ENCODE measurements at regions not wholly inside any gene's neighbourhood (a gene's known extent, or its start where the extent isn't known, plus 50 kb on each side); places are given as distances from the start of the nearest gene placed in this dataset.

DNA sequence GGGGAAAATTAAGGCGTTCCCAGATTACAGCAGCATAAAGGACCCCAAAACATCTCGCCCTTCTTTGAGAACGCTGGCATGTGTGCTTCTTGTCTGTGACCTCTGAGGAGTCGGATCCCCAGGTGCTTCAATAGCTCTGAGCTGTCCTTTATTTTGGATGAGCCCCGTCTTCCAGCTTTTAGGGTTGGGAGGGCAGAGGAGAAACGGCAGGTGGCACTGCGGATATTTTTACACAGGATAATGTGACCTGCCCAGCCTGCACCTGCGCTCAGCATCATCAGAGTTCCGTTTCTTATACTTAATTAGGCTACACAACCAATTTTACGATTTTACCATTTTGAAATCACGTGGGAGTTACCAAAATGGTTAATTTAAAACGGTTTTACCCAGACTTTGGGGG is 147.7 kb upstream of the RPS6KA2 start:
- DNase-seq (ENCODE audit: low read depth in 3 of 3), result no peak

DNA sequence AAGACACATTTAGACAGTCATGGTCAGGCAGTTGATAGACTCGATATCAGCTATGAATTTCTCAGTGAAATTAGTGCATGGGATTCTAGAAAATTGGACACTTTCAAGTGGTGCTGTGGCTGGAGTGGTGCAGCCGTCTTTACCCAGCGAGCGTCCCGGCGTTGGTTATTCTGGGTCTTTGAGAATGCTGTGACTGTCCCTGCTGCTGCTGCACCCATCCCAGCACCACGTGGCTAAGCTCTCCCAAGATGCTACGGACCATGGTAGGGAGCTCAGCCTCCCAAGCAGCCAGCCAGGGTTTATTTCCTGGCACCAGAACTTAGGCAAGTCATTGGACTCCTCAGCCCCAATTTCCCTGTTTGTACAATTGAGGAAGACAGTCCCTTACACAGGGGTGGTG is 147.2 kb upstream of the RPS6KA2 start:
- no peak for DNase-seq (ENCODE audit: low read depth in 3 of 3)

DNA sequence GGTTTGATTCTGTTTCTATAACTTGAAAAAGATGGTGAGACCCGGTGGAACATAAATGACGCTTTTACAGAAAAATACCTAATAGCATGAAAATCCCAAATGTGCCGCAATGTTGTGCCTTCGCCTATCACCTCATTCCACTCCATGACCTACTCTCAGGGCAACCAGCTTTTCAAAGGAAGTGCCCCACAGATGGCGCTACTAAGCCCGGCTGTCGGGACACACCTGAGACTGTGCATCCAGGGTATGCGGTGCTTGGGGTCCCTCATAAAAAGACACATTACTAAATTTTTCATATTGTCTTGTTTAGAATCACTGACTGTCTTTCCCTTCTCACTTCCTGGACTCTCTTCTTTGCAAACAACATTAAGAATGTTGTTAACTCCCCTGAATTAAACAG is 145.5 kb upstream of the RPS6KA2 start:
- DNase-seq (ENCODE audit: low read depth in 3 of 3), result no peak

- DNase-seq (ENCODE audit: low read depth in 3 of 3), result no peak
Measured at GRCh38 chr6:166771701-166772100, 144.7 kb upstream of the RPS6KA2 start.

GRCh38 chr6:166770216-166771116 is 143.4 kb upstream of the RPS6KA2 start:
- no peak for DNase-seq (ENCODE audit: low read depth in 3 of 3)

DNA sequence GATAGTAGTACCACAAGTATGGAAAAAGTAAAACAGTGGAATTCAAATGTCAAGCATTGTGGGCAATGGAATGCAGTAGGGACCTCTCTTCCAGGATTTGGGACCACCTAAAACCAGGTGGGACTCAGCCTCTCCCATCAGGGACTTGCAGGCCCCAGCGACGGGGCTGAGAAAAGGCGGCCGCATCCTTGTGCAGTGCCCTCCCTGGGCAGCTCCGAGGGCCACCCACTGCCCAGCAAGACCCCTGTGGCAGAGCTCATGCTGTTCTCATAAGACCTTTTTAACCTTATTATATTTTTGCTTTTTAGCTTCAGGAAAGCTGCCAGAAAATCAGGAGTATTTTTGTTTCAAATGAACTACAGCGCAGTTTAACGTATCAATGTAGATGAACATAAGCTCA is 142.6 kb upstream of the RPS6KA2 start:
- DNase-seq (ENCODE audit: low read depth in 3 of 3), result no peak

- DNase-seq (ENCODE audit: low read depth in 3 of 3), result no peak
Measured at GRCh38 chr6:166768761-166769160, 141.7 kb upstream of the RPS6KA2 start.

DNA sequence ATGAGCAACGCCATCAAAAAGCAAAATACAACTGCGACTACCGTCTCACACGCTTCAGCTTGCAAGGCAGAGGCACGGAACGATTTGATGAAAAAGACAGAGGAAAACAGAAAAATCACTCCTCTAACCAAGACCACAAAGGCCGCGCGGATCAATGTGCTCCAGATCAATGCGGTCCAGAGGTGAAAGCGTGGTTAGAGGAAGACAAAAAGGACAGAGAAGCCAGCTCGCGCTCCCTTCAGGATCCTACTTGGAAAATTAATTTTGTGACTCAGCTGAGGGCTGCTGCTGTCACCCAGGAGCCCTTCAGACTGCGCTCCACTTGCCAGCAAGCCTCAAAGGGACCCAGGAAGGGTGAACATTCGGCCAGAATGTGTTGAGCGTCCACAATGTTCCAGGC is 140.2 kb upstream of the RPS6KA2 start:
- DNase-seq (ENCODE audit: low read depth in 3 of 3), result no peak

GRCh38 chr6:166766769-166767168 is 139.7 kb upstream of the RPS6KA2 start:
- no peak for DNase-seq (ENCODE audit: low read depth in 3 of 3)

GRCh38 chr6:166765234-166765541 is 138.1 kb upstream of the RPS6KA2 start:
- DNase-seq (ENCODE audit: low read depth in 3 of 3), result no peak

- DNase-seq (ENCODE audit: low read depth in 3 of 3), result no peak
Measured at GRCh38 chr6:166764473-166765233, 137.6 kb upstream of the RPS6KA2 start.

DNA sequence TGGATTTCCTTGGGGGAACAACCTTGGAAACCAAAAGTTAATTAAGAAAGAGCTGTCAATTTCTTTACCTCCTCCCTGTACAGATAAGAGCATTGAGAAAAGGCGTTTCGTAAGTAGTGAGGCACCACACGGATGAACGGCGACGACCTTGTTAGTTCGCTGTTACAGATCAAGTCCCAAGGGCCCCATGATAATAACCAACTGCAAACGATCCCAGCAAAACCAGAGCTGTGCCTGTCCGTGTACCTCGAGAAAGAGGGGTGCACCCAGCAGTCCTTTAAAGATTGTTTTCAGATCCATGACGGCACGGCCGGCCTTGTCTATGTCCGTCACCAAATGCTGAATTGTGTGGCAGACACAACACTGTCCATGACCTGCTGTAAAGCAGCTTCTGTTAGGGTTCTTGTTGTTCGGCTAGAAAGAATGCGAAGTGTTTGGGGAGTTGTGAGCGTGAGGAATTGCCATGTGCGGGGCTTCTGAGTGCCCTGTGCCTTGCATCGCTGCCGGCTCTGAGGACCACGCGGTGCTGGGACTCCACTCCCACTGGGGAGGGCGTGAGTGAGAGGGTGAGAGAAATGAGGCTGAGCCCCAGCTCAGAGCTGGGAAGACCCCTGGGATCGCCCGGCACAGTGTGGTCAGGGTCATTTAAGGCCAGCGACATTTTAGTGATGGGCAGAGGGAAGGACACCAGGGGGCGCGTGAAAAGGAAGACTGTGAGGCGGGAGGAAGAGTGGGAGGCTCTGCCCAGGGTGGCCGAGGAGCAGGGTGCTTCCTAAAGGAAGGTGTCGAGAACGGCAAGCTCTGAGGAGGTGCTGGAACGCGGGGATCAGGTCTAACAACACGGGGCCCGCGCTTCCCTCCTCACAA is 136.8 kb upstream of the RPS6KA2 start:
- no peak for DNase-seq (ENCODE audit: low read depth in 3 of 3)

- no peak for DNase-seq (ENCODE audit: low read depth in 3 of 3)
Measured at GRCh38 chr6:166761801-166762200, 134.8 kb upstream of the RPS6KA2 start.

- DNase-seq (ENCODE audit: low read depth in 3 of 3), result peak; percentile 29 to 71 (median 66)
Measured at GRCh38 chr6:166760288-166760687, 133.2 kb upstream of the RPS6KA2 start.

DNA sequence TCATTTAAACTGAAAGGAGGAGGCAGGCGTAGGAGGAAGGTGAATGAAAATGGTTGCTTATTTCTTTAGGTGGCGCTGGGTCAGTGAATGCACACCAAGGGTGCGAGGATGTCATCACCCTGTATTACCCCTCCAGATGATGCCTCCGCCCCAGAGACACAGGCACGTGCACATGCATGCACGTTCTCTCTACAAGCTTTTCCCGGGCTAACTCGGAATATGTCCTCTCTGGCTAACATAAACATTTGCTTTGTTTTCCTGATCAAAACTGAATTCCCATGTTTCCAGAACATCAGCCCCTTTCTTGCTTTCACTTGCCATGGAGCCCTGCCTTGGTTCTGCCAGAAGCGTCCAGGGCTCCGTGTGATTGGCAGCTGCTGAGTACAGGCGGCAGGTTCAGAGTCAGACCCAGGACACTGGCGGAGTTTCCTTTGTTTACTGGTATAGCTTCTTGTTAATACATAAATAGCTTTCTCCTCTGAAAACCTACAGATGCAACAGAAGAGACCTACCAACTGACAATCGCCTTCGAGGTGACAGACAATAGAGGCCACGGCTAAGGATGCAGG is 131.2 kb upstream of the RPS6KA2 start:
- no peak for DNase-seq (ENCODE audit: low read depth in 3 of 3)

- peak in 1 of 3 donors; percentile 8 for DNase-seq (ENCODE audit: low read depth in 3 of 3)
Measured at GRCh38 chr6:166757232-166758135, 130.4 kb upstream of the RPS6KA2 start.

DNA sequence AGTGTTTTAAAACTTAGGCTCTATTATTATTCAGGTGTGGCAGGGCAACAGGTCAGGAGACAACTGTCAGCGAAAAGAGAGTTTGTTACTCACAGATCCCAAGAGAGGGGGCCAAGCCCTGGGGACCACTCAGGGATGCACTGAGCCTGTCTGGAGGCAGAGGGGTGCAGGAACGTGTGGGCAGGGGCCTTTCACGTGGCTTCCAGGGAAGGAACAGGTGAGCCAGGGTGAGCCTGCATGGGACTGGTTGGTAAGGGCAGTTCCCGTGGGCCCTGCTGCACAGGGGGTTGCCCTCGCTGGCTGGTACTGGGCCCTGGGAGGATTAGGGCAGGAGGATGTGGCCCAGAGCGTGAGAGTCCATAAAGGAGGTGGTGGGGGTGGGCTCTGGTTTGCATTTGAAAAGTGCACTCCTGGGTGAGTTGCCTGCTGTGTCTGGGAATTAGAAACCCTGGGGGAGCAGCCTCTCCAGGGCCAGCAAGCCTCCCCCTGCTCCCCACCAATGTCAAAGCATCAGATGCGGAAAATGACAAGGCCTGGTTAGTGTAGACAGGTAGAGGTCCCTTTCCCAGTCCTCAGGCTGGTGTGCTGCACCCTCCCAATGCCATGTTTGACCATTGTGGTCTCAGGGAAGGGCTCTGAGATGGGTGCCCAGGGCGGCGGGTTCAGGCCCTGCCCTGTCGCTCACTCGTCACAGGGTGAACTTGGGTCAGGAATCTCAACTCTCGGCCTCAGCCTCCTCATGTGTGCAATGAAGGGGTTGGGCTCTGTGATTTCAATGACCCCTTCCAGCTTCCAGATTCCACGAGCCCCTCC is 127.4 kb upstream of the RPS6KA2 start:
- DNase-seq (ENCODE audit: low read depth in 3 of 3), result no peak

DNA sequence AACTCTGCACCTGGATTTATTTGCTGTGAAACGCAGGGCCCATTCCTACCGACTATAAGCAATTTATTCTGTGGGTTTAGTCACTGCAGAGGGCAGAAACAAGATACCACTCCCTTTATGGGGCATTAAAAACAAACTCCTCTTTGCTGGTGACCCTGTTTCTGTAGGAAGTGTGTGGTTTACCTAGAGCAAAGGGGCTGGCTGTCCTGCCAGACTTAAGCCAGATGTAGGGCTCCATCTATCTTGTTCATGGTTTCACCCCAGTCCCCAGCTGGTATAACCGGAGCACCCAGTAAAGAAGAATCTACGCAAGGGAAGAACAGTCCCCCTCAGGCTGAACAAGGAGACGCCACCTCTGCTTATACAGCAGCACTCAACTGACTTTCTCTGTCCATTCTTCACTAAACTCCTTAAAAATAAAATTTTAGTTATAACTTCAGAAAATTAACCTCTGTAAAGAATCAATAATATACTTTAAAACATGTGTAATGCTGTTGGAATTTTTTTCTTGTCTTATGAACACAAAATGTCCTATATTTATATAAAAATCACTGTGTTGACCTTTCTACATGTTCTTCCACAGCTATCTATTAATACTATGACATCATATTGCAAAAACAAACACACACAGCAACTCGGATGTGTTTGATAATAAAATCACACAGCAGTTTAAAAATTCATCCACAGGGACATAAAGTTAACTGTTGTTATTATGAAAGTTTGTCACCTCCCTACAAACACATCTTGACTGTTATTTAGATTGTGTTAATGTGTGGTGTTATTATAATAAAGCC is 126.1 kb upstream of the RPS6KA2 start:
- no peak for DNase-seq (ENCODE audit: low read depth in 3 of 3)

- DNase-seq (ENCODE audit: low read depth in 3 of 3), result no peak
Measured at GRCh38 chr6:166752097-166752496, 125.0 kb upstream of the RPS6KA2 start.

Data from stimulated activated CD4-positive, alpha-beta T cell treated with anti-CD3 and anti-CD28 coated beads, TNF-alpha, amount 100 ng/mL, for 48 hours (primary cell).